ENCODE measurements at regions not wholly inside any gene's neighbourhood (a gene's known extent, or its start where the extent isn't known, plus 50 kb on each side); places are given as distances from the start of the nearest gene placed in this dataset.

- POLR2A ChIA-PET (ENCODE audit: partially characterized antibody), result no interaction called here
- TF ChIP-seq MAFK (IDR thresholded peaks at IDR 0.05; ENCODE audit: low read depth, low read length) (no peak), RBBP5 (IDR thresholded peaks at IDR 0.05; ENCODE audit: borderline replicate concordance, low read depth, low read length) (no peak), EGR1 (IDR thresholded peaks at IDR 0.05; ENCODE audit: borderline replicate concordance, low read depth, low read length) (no peak), TCF12 (IDR thresholded peaks at IDR 0.05; ENCODE audit: low read depth, low read length) (no peak), SUZ12 (IDR thresholded peaks at IDR 0.05; ENCODE audit: low read length) (no peak), RNF2 (IDR thresholded peaks at IDR 0.05; ENCODE audit: borderline replicate concordance, low read depth, low read length, missing control alignments, poor library complexity, severe bottlenecking) (no peak), RXRA (IDR thresholded peaks at IDR 0.05; ENCODE audit: insufficient read depth, low read depth, low read length) (no peak), CBX8 (IDR thresholded peaks at IDR 0.05; ENCODE audit: borderline replicate concordance, low read depth, low read length) (no peak), USF2 (IDR thresholded peaks at IDR 0.05; ENCODE audit: low read length) (no peak), SP2 (IDR thresholded peaks at IDR 0.05; ENCODE audit: low read length) (no peak)
- TF ChIP-seq, protein P1, sequence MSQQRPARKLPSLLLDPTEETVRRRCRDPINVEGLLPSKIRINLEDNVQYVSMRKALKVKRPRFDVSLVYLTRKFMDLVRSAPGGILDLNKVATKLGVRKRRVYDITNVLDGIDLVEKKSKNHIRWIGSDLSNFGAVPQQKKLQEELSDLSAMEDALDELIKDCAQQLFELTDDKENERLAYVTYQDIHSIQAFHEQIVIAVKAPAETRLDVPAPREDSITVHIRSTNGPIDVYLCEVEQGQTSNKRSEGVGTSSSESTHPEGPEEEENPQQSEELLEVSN (IDR thresholded peaks at IDR 0.05), result no peak
Observed at GRCh38 chr2:240292619-240293525, 142.6 kb upstream of the GPC1 start.

More at GRCh38 chr2:240292619-240293525, 142.6 kb upstream of the GPC1 start:
- Histone ChIP-seq H2BK12ac (ENCODE audit: low read depth, low read length) (no peak overlapping the region), H3K23me2 (ENCODE audit: low read depth, low read length) (no peaks in the 10 kb centered on the region), H4K5ac (ENCODE audit: insufficient read length, low read depth, low read length) (no peak overlapping the region), H3K18ac (ENCODE audit: extremely low read depth, low read length) (no peak overlapping the region), H3K9me3 (ENCODE audit: insufficient read depth in 2 of 2, low read depth in 1 of 2, low read length in 1 of 2) (no peaks in the 10 kb centered on the region), H2AFZ (ENCODE audit: low read length) (no peak overlapping the region), H3K4me2 (ENCODE audit: insufficient read depth in 1 of 2, low read depth in 2 of 2, low read length in 2 of 2) (no peak overlapping the region), H4K20me1 (replicated peaks in 1 of 2; ENCODE audit: control insufficient read depth in 1 of 2, insufficient read depth in 2 of 2, low read length in 2 of 2) (no peaks in the 10 kb centered on the region), H3K79me1 (ENCODE audit: low read depth, low read length) (no peaks in the 10 kb centered on the region), H3K79me2 (ENCODE audit: control insufficient read depth in 1 of 2, insufficient read depth in 2 of 2, low read length in 2 of 2) (no peaks in the 10 kb centered on the region), H3K4me1 (replicated peaks in 1 of 4; ENCODE audit: control insufficient read depth in 3 of 4, insufficient read depth in 4 of 4, low read length in 3 of 4) (peaks cover 0 to 14% (median 9%) of the 10 kb centered on the region in 4 experiments; a peak in 5 of 7 replicates), H3K4me3 (ENCODE audit: extremely low read depth in 1 of 4, insufficient read depth in 2 of 4, low read depth in 3 of 4, low read length in 4 of 4) (no peak overlapping the region), H3K14ac (ENCODE audit: insufficient read length) (no peak overlapping the region), H3K23ac (ENCODE audit: insufficient read length) (no peak overlapping the region), H3K27me3 (replicated peaks in 1 of 4; ENCODE audit: control insufficient read depth in 3 of 4, extremely low read depth in 1 of 4, insufficient read depth in 3 of 4, low read length in 3 of 4) (no peaks in the 10 kb centered on the region), H3K4ac (replicated peaks; ENCODE audit: insufficient read length, low read depth, low read length) (no peak overlapping the region), H4K8ac (ENCODE audit: extremely low read depth, insufficient read depth, low read length) (peak overlapping the region; percentile 37), H2BK20ac (ENCODE audit: low read length) (no peak overlapping the region), H3K36me3 (ENCODE audit: control insufficient read depth in 2 of 4, insufficient read depth in 4 of 4, low read length in 3 of 4) (no peaks in the 10 kb centered on the region), H2BK120ac (replicated peaks; ENCODE audit: low read depth, low read length) (no peak overlapping the region), H3K27ac (ENCODE audit: low read depth, low read length) (no peak overlapping the region), H2AK5ac (ENCODE audit: low read depth, low read length) (no peak overlapping the region), H3K9ac (replicated peaks in 1 of 4; ENCODE audit: extremely low read depth in 1 of 4, low read depth in 3 of 4, low read length in 3 of 4) (no peak overlapping the region), H2BK15ac (ENCODE audit: low read length) (no peak overlapping the region), H2BK5ac (ENCODE audit: low read depth, low read length) (no peak overlapping the region), H3K56ac (replicated peaks; ENCODE audit: insufficient read length, low read depth, low read length) (no peak overlapping the region), H4K91ac (replicated peaks; ENCODE audit: insufficient read length, low read length) (no peak overlapping the region)
- FAIRE-seq (no peak), DNase-seq (ENCODE audit: low read depth in 1 of 2, low spot score in 2 of 2) (no peak)
- CTCF ChIA-PET (ENCODE audit: partially characterized antibody), result no interaction called here
- 95% methylated on average over 15 of the region's 15 CpGs; no CpG with 5 or more reads in 1 of the 2 experiments for WGBS, 2 experiments (ENCODE audit: extremely low coverage in 1 of 2, insufficient coverage in 1 of 2, insufficient read length in 1 of 2, insufficient replicate concordance in 2 of 2, low coverage in 1 of 2, low lambda C conversion rate in 2 of 2, missing lambda C conversion rate in 1 of 2)

Data from H1 (cell line).